H9 (cell line): ENCODE measurements at regions not wholly inside any gene's neighbourhood (a gene's known extent, or its start where the extent isn't known, plus 50 kb on each side); places are given as distances from the start of the nearest gene placed in this dataset.

ENCODE experiments used
- DNase-seq: peaks from one replicate; pipeline ENCODE4 v3.0.0-alpha.2; 2017
- H2AFZ ChIP-seq: one replicate; pipeline ENCODE4 v1.6.1; 2013; ENCODE audit warnings: mild to moderate bottlenecking, low read length, control low read depth, moderate library complexity
- H2AK5ac ChIP-seq: 2 replicates; pipeline ENCODE4 v1.6.1; 2013; ENCODE audit warnings: low read length, control low read depth, mixed read lengths; ENCODE audit not compliant: insufficient read length
- H2BK120ac ChIP-seq: one replicate; pipeline ENCODE4 v1.6.1; 2013; ENCODE audit warnings: low read depth, mild to moderate bottlenecking, low read length, control low read depth, inconsistent platforms; ENCODE audit not compliant: poor library complexity, severe bottlenecking
- H2BK12ac ChIP-seq: 2 replicates; pipeline ENCODE4 v1.6.1; 2013; ENCODE audit warnings: low read length, control low read depth, mixed read lengths, low read depth; ENCODE audit not compliant: insufficient read length
- H2BK15ac ChIP-seq: 2 replicates; pipeline ENCODE4 v1.6.1; 2013; ENCODE audit warnings: low read depth, low read length, control low read depth
- H2BK20ac ChIP-seq: one replicate; pipeline ENCODE4 v1.6.1; 2013; ENCODE audit warnings: low read depth, mild to moderate bottlenecking, low read length, control low read depth, inconsistent platforms; ENCODE audit not compliant: poor library complexity, severe bottlenecking
- H2BK5ac ChIP-seq: 2 replicates; pipeline ENCODE4 v1.6.1; 2013; ENCODE audit warnings: low read length, control low read depth, mixed read lengths; ENCODE audit not compliant: insufficient read length
- H3K14ac ChIP-seq: 2 replicates; pipeline ENCODE4 v1.6.1; 2013; ENCODE audit warnings: low read length, control low read depth; ENCODE audit not compliant: insufficient read depth
- H3K18ac ChIP-seq: 2 replicates; pipeline ENCODE4 v1.6.1; 2013; ENCODE audit warnings: low read depth, mild to moderate bottlenecking, mixed read lengths, low read length, control low read depth; ENCODE audit not compliant: insufficient read length
- H3K23ac ChIP-seq: 2 replicates; pipeline ENCODE4 v1.6.1; 2013; ENCODE audit warnings: low read length, control low read depth, mixed read lengths, low read depth; ENCODE audit not compliant: insufficient read length
- H3K23me2 ChIP-seq: 2 replicates; pipeline ENCODE4 v1.6.1; 2013; ENCODE audit warnings: low read depth, mild to moderate bottlenecking, mixed read lengths, low read length, control low read depth; ENCODE audit not compliant: insufficient read length, poor library complexity, severe bottlenecking
- H3K27ac ChIP-seq: 2 replicates; pipeline ENCODE4 v1.5.1; 2013; ENCODE audit warnings: low read length, control low read depth, mixed read lengths, low read depth; ENCODE audit not compliant: insufficient read length
- H3K27me3 ChIP-seq: 2 replicates; pipeline ENCODE4 v1.6.1; 2013; ENCODE audit warnings: low read length, control low read depth, inconsistent platforms; ENCODE audit not compliant: insufficient read depth
- H3K4ac ChIP-seq: 2 replicates; pipeline ENCODE4 v1.6.1; 2013; ENCODE audit warnings: low read depth, mild to moderate bottlenecking, control low read depth, inconsistent platforms, low read length, moderate library complexity
- H3K4me1 ChIP-seq: 2 replicates; pipeline ENCODE4 v1.6.1; 2013; ENCODE audit warnings: low read length, control low read depth, inconsistent platforms; ENCODE audit not compliant: insufficient read depth
- H3K4me2 ChIP-seq: 2 replicates; pipeline ENCODE4 v1.6.1; 2013; ENCODE audit warnings: low read length, control low read depth, mixed read lengths; ENCODE audit not compliant: insufficient read length, insufficient read depth
- H3K56ac ChIP-seq: 2 replicates; pipeline ENCODE4 v1.6.1; 2013; ENCODE audit warnings: low read depth, mild to moderate bottlenecking, mixed read lengths, low read length, control low read depth; ENCODE audit not compliant: insufficient read length
- H3K79me1 ChIP-seq: 2 replicates; pipeline ENCODE4 v1.6.1; 2013; ENCODE audit warnings: low read depth, mild to moderate bottlenecking, moderate library complexity, low read length, control low read depth, inconsistent platforms; ENCODE audit not compliant: insufficient read depth, poor library complexity, severe bottlenecking
- H3K79me2 ChIP-seq: 2 replicates; pipeline ENCODE4 v1.6.1; 2013; ENCODE audit warnings: low read length, control low read depth, inconsistent platforms; ENCODE audit not compliant: insufficient read depth
- H3K9ac ChIP-seq: 2 replicates; pipeline ENCODE4 v1.6.1; 2013; ENCODE audit warnings: low read length, control low read depth, mixed read lengths; ENCODE audit not compliant: insufficient read length; ENCODE audit errors: extremely low read depth
- H3K9me3 ChIP-seq: one replicate; pipeline ENCODE4 v1.6.1; 2013; ENCODE audit warnings: low read depth, low read length, inconsistent platforms; ENCODE audit not compliant: control insufficient read depth
- H3T11ph ChIP-seq: one replicate; pipeline ENCODE4 v1.6.1; 2013; ENCODE audit warnings: mild to moderate bottlenecking, low read length, control low read depth, inconsistent platforms
- H4K20me1 ChIP-seq: one replicate; pipeline ENCODE4 v1.6.1; 2013; ENCODE audit not compliant: control insufficient read depth, insufficient read length, insufficient read depth
- H4K5ac ChIP-seq: 2 replicates; pipeline ENCODE4 v1.6.1; 2013; ENCODE audit warnings: low read depth, mild to moderate bottlenecking, mixed read lengths, low read length, control low read depth; ENCODE audit not compliant: insufficient read length
- H4K8ac ChIP-seq: replicated peaks from 2 replicates; pipeline ENCODE4 v1.6.1; 2013; ENCODE audit warnings: low read length, control low read depth, mixed read lengths, low read depth; ENCODE audit not compliant: insufficient read length
- H4K91ac ChIP-seq: 2 replicates; pipeline ENCODE4 v1.6.1; 2013; ENCODE audit warnings: low read depth, mild to moderate bottlenecking, moderate library complexity, mixed read lengths, low read length, control low read depth; ENCODE audit not compliant: insufficient read length
- H3K27ac Mint-ChIP-seq, 3 experiments: 2 replicates in 2 of 3; 3 replicates in 1 of 3; pipeline ENCODE4 v1.8.0; 2020 to 2021; ENCODE audit warnings: mixed read lengths in 3 of 3, mild to moderate bottlenecking in 1 of 3, moderate library complexity in 1 of 3
- H3K27me3 Mint-ChIP-seq: 2 replicates; pipeline ENCODE4 v1.8.0; 2021; ENCODE audit warnings: low read depth, mild to moderate bottlenecking, moderate library complexity, mixed read lengths
- H3K36me3 Mint-ChIP-seq, 3 experiments: 2 replicates in 2 of 3; 3 replicates in 1 of 3; pipeline ENCODE4 v1.8.0; 2020 to 2021; ENCODE audit warnings: low read depth in 3 of 3, mixed read lengths in 3 of 3; ENCODE audit not compliant: insufficient read depth in 1 of 3
- H3K4me1 Mint-ChIP-seq, 2 experiments: 2 replicates each; pipeline ENCODE4 v1.8.0; 2020; ENCODE audit warnings: mixed read lengths in 2 of 2
- H3K4me3 Mint-ChIP-seq, 2 experiments: 2 replicates in 1 of 2; 3 replicates in 1 of 2; pipeline ENCODE4 v1.8.0; 2020 to 2021; ENCODE audit warnings: mild to moderate bottlenecking in 2 of 2, mixed read lengths in 2 of 2, moderate library complexity in 1 of 2
- H3K9me3 Mint-ChIP-seq, 2 experiments: 2 replicates in 1 of 2; 3 replicates in 1 of 2; pipeline ENCODE4 v1.8.0; 2020; ENCODE audit warnings: mild to moderate bottlenecking in 2 of 2, mixed read lengths in 2 of 2, moderate library complexity in 1 of 2
- CTCF ChIP-seq: fragments of 200-600 bp; sonication (generic); conservative IDR thresholded peaks from 3 replicates; pipeline ENCODE4 v1.8.0; 2021; ENCODE audit warnings: antibody characterized with exemption, mild to moderate bottlenecking
- WGBS: extraction: QIAGEN DNeasy Blood & Tissue Kit; methylation state at CpG from one replicate; pipeline ENCODE4 v1.1.7; 2013; ENCODE audit warnings: missing lambda C conversion rate, low lambda C conversion rate, mixed read lengths; ENCODE audit not compliant: insufficient read length; ENCODE audit errors: extremely low coverage; 5-methylcytosine and 5-hydroxymethylcytosine counted together

GRCh38 chr11:105193260-105193659, 53.7 kb upstream of the CARD18 start:
- no peaks in the 10 kb centered on the region for H3K27me3 ChIP-seq
- no peak overlapping the region for H3K56ac ChIP-seq
- no peak overlapping the region for H2AFZ ChIP-seq
- no peak overlapping the region for H3K18ac ChIP-seq
- H3K9me3 Mint-ChIP-seq = no peaks in the 10 kb centered on the region
- H2BK120ac ChIP-seq = no peak overlapping the region
- no peak overlapping the region for H3K4me3 Mint-ChIP-seq
- no peak overlapping the region for H3K9ac ChIP-seq
- H2BK20ac ChIP-seq = no peak overlapping the region
- no peak overlapping the region for H3T11ph ChIP-seq
- no peak overlapping the region for H3K4me2 ChIP-seq
- no peak overlapping the region for H2AK5ac ChIP-seq
- H3K4me1 Mint-ChIP-seq = no peaks in the 10 kb centered on the region
- H3K36me3 Mint-ChIP-seq = no peaks in the 10 kb centered on the region
- no peaks in the 10 kb centered on the region for H3K79me1 ChIP-seq
- no peak overlapping the region for H3K27ac ChIP-seq
- no peak overlapping the region for H2BK12ac ChIP-seq
- H3K14ac ChIP-seq = no peak overlapping the region
- no peaks in the 10 kb centered on the region for H3K79me2 ChIP-seq
- no peaks in the 10 kb centered on the region for H3K27me3 Mint-ChIP-seq
- no peak overlapping the region for H4K8ac ChIP-seq
- no peak overlapping the region for H2BK5ac ChIP-seq
- no CpG with 5 or more reads among the region's 2 CpGs for WGBS
- H3K23me2 ChIP-seq = no peaks in the 10 kb centered on the region
- H3K23ac ChIP-seq = no peak overlapping the region
- no peak for TF ChIP-seq CTCF
- H3K27ac Mint-ChIP-seq = no peak overlapping the region
- H2BK15ac ChIP-seq = no peak overlapping the region
- H4K20me1 ChIP-seq = no peaks in the 10 kb centered on the region
- no peak overlapping the region for H3K4ac ChIP-seq
- no peaks in the 10 kb centered on the region for H3K4me1 ChIP-seq
- no peak for DNase-seq
- no peaks in the 10 kb centered on the region for H3K9me3 ChIP-seq
- no peak overlapping the region for H4K91ac ChIP-seq
- no peak overlapping the region for H4K5ac ChIP-seq
